ENCODE measurements at regions not wholly inside any gene's neighbourhood (a gene's known extent, or its start where the extent isn't known, plus 50 kb on each side); places are given as distances from the start of the nearest gene placed in this dataset.

- H3K9me3 ChIP-seq (ENCODE audit: control insufficient read depth in 4 of 4, insufficient read depth in 3 of 4, low read length in 3 of 4): peaks cover 0 to 4% (median 1%) of the 10 kb centered on the region in 4 donors
- H3K9ac ChIP-seq (ENCODE audit: insufficient read depth in 1 of 2, low read length in 2 of 2): no peak overlapping the region
- ATAC-seq (ENCODE audit: insufficient read depth, low FRiP score) (no peak), DNase-seq (no peak)
- no peak for TF ChIP-seq CTCF (IDR thresholded peaks at IDR 0.05; ENCODE audit: control extremely low read depth, extremely low read depth)
- H3K27me3 ChIP-seq (ENCODE audit: control insufficient read depth in 3 of 3, insufficient read depth in 3 of 3, low read length in 2 of 3): no peaks in the 10 kb centered on the region
- WGBS, 2 donors: 54 to 63% methylated on average over 3 of the region's 3 CpGs
- no peaks in the 10 kb centered on the region for H3K4me1 ChIP-seq (ENCODE audit: control insufficient read depth in 5 of 5, insufficient read depth in 5 of 5, low read length in 5 of 5)
- no peak overlapping the region for H3K4me3 ChIP-seq
- H3K27ac ChIP-seq (ENCODE audit: low read depth in 1 of 2, low read length in 1 of 2): no peak overlapping the region
- H3K36me3 ChIP-seq (ENCODE audit: control insufficient read depth in 4 of 4, insufficient read depth in 4 of 4, low read length in 4 of 4): no peaks in the 10 kb centered on the region
Observed at GRCh38 chr16:5845046-5845445, 747.5 kb upstream of the EEF2KMT start.

DNA sequence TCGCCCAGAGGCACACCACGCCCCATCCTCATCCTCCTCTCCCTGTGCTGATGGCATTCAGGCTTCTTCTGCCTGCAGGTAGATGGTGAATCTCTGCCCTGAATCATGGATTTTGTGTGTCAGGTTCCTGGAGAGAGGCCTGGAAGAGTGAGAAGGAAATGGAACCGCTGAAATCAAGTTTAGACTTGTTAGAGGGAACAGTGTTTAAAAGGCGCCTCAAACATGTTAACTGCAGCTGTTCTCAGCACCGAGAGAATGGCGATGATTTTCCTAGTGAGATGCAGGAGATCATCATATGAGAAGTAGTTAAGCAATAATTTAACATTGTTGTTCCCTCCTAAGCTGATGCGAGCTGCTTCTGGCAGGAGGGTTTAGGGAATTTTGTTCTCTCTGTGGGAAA, 744.4 kb upstream of the EEF2KMT start:
- Histone ChIP-seq H3K27me3 (ENCODE audit: control insufficient read depth in 3 of 3, insufficient read depth in 3 of 3, low read length in 2 of 3) (no peaks in the 10 kb centered on the region), H3K4me3 (no peak overlapping the region), H3K4me1 (ENCODE audit: control insufficient read depth in 5 of 5, insufficient read depth in 5 of 5, low read length in 5 of 5) (no peaks in the 10 kb centered on the region), H3K9me3 (ENCODE audit: control insufficient read depth in 4 of 4, insufficient read depth in 3 of 4, low read length in 3 of 4) (peaks cover 0 to 5% (median 1%) of the 10 kb centered on the region in 4 donors), H3K36me3 (ENCODE audit: control insufficient read depth in 4 of 4, insufficient read depth in 4 of 4, low read length in 4 of 4) (no peaks in the 10 kb centered on the region), H3K27ac (ENCODE audit: low read depth in 1 of 2, low read length in 1 of 2) (no peak overlapping the region), H3K9ac (ENCODE audit: insufficient read depth in 1 of 2, low read length in 2 of 2) (no peak overlapping the region)
- WGBS, 2 donors: 78 to 79% methylated on average over 7 of the region's 7 CpGs
- no peak for TF ChIP-seq CTCF (IDR thresholded peaks at IDR 0.05; ENCODE audit: control extremely low read depth, extremely low read depth)
- DNase-seq (no peak), ATAC-seq (ENCODE audit: insufficient read depth, low FRiP score) (no peak)

- Histone ChIP-seq H3K9me3 (ENCODE audit: control insufficient read depth in 4 of 4, insufficient read depth in 3 of 4, low read length in 3 of 4) (peaks cover 0 to 7% (median 1%) of the 10 kb centered on the region in 4 donors), H3K4me1 (ENCODE audit: control insufficient read depth in 5 of 5, insufficient read depth in 5 of 5, low read length in 5 of 5) (no peaks in the 10 kb centered on the region), H3K4me3 (no peak overlapping the region), H3K27ac (ENCODE audit: low read depth in 1 of 2, low read length in 1 of 2) (no peak overlapping the region), H3K9ac (ENCODE audit: insufficient read depth in 1 of 2, low read length in 2 of 2) (no peak overlapping the region), H3K27me3 (ENCODE audit: control insufficient read depth in 3 of 3, insufficient read depth in 3 of 3, low read length in 2 of 3) (peaks cover 0 to 4% (median 0%) of the 10 kb centered on the region in 3 donors), H3K36me3 (ENCODE audit: control insufficient read depth in 4 of 4, insufficient read depth in 4 of 4, low read length in 4 of 4) (no peaks in the 10 kb centered on the region)
- no peak for TF ChIP-seq CTCF (IDR thresholded peaks at IDR 0.05; ENCODE audit: control extremely low read depth, extremely low read depth)
- ATAC-seq (ENCODE audit: insufficient read depth, low FRiP score) (no peak), DNase-seq (no peak)
- 70 to 77% methylated on average over 3 of the region's 3 CpGs for WGBS, 2 donors
Observed at GRCh38 chr16:5838725-5839124, 741.1 kb upstream of the EEF2KMT start.

- peaks cover 0 to 7% (median under 1%) of the 10 kb centered on the region in 4 donors for H3K9me3 ChIP-seq (ENCODE audit: control insufficient read depth in 4 of 4, insufficient read depth in 3 of 4, low read length in 3 of 4)
- TF ChIP-seq CTCF (IDR thresholded peaks at IDR 0.05; ENCODE audit: control extremely low read depth, extremely low read depth): no peak
- H3K4me3 ChIP-seq: no peak overlapping the region
- H3K4me1 ChIP-seq (ENCODE audit: control insufficient read depth in 5 of 5, insufficient read depth in 5 of 5, low read length in 5 of 5): no peaks in the 10 kb centered on the region
- H3K36me3 ChIP-seq (ENCODE audit: control insufficient read depth in 4 of 4, insufficient read depth in 4 of 4, low read length in 4 of 4): no peaks in the 10 kb centered on the region
- H3K27me3 ChIP-seq (ENCODE audit: control insufficient read depth in 3 of 3, insufficient read depth in 3 of 3, low read length in 2 of 3): peaks cover 0 to 4% (median 0%) of the 10 kb centered on the region in 3 donors
- DNase-seq: no peak
- ATAC-seq (ENCODE audit: insufficient read depth, low FRiP score): no peak
- H3K27ac ChIP-seq (ENCODE audit: low read depth in 1 of 2, low read length in 1 of 2): no peak overlapping the region
- H3K9ac ChIP-seq (ENCODE audit: insufficient read depth in 1 of 2, low read length in 2 of 2): no peak overlapping the region
- WGBS, 2 donors: 81 to 90% methylated on average over 7 of the region's 7 CpGs
Observed at GRCh38 chr16:5838071-5838470, 740.5 kb upstream of the EEF2KMT start.

Data from lung (tissue), 11 donors.